ENCODE measurements at regions not wholly inside any gene's neighbourhood (a gene's known extent, or its start where the extent isn't known, plus 50 kb on each side); places are given as distances from the start of the nearest gene placed in this dataset.

- H3K27ac Mint-ChIP-seq = no peak overlapping the region
- Histone ChIP-seq H3K9ac (ENCODE audit: low read length) (no peak overlapping the region), H3K79me2 (ENCODE audit: control insufficient read depth, insufficient read depth, low read length) (no peaks in the 10 kb centered on the region), H3K36me3 (replicated peaks in 1 of 2; ENCODE audit: control extremely low read depth in 1 of 2, control insufficient read depth in 1 of 2, extremely low read depth in 1 of 2, insufficient read depth in 2 of 2, low read length in 1 of 2) (no peaks in the 10 kb centered on the region), H2AFZ (ENCODE audit: insufficient read depth, low read depth, low read length, poor library complexity, severe bottlenecking) (no peak overlapping the region), H3K4me2 (replicated peaks; ENCODE audit: low read depth, low read length, poor library complexity, severe bottlenecking) (no peak overlapping the region), H3K27ac (ENCODE audit: low read length in 2 of 2) (no peak overlapping the region), H3K4me1 (ENCODE audit: control insufficient read depth in 2 of 2, insufficient read depth in 2 of 2, low read length in 2 of 2) (no peaks in the 10 kb centered on the region), H3K4me3 (ENCODE audit: control extremely low read depth in 1 of 5, extremely low read depth in 1 of 5, insufficient read depth in 1 of 5, low read depth in 2 of 5, low read length in 4 of 5) (no peak overlapping the region), H4K20me1 (ENCODE audit: control insufficient read depth, insufficient read depth, low read length, poor library complexity, severe bottlenecking) (no peaks in the 10 kb centered on the region), H3K9me3 (ENCODE audit: control extremely low read depth in 1 of 3, control insufficient read depth in 2 of 3, insufficient read depth in 1 of 3, low read length in 2 of 3) (no peaks in the 10 kb centered on the region), H3K27me3 (replicated peaks in 1 of 4; ENCODE audit: control extremely low read depth in 1 of 4, control insufficient read depth in 3 of 4, insufficient read depth in 4 of 4, low read length in 3 of 4) (no peaks in the 10 kb centered on the region)
- H3K27me3 Mint-ChIP-seq = no peaks in the 10 kb centered on the region
- peaks cover 4% of the 10 kb centered on the region for H3K9me3 Mint-ChIP-seq (ENCODE audit: insufficient read depth)
- TF ChIP-seq CTCF (IDR thresholded peaks at IDR 0.05) (no peak), EZH2 (IDR thresholded peaks at IDR 0.05; ENCODE audit: borderline replicate concordance, insufficient read depth, low read depth, low read length, poor library complexity, severe bottlenecking) (no peak)
- H3K4me1 Mint-ChIP-seq = no peaks in the 10 kb centered on the region
- ChIA-PET CTCF (no interaction called here), POLR2A (no interaction called here)
- H3K4me3 Mint-ChIP-seq = no peak overlapping the region
- WGBS (ENCODE audit: insufficient coverage) = no CpG with 5 or more reads among the region's 3 CpGs
- ATAC-seq (ENCODE audit: low read depth) = no peak
- intact Hi-C loops (cut with micrococcal nuclease) = no loop called here
- DNase-seq = no peak
These were observed 626.9 kb downstream of the ANKRD50 start for GRCh38 chr4:124085561-124086180.

GRCh38 chr4:124090021-124090420 is 622.5 kb downstream of the ANKRD50 start:
- Mint-ChIP-seq H3K9me3 (ENCODE audit: insufficient read depth) (no peaks in the 10 kb centered on the region), H3K27me3 (no peaks in the 10 kb centered on the region), H3K27ac (no peak overlapping the region), H3K4me3 (no peak overlapping the region), H3K4me1 (no peaks in the 10 kb centered on the region)
- TF ChIP-seq EZH2 (IDR thresholded peaks at IDR 0.05; ENCODE audit: borderline replicate concordance, insufficient read depth, low read depth, low read length, poor library complexity, severe bottlenecking) (no peak), CTCF (IDR thresholded peaks at IDR 0.05) (no peak)
- Histone ChIP-seq H3K36me3 (replicated peaks in 1 of 2; ENCODE audit: control extremely low read depth in 1 of 2, control insufficient read depth in 1 of 2, extremely low read depth in 1 of 2, insufficient read depth in 2 of 2, low read length in 1 of 2) (no peaks in the 10 kb centered on the region), H3K27ac (ENCODE audit: low read length in 2 of 2) (no peak overlapping the region), H3K4me1 (ENCODE audit: control insufficient read depth in 2 of 2, insufficient read depth in 2 of 2, low read length in 2 of 2) (no peaks in the 10 kb centered on the region), H3K79me2 (ENCODE audit: control insufficient read depth, insufficient read depth, low read length) (no peaks in the 10 kb centered on the region), H3K9me3 (ENCODE audit: control extremely low read depth in 1 of 3, control insufficient read depth in 2 of 3, insufficient read depth in 1 of 3, low read length in 2 of 3) (no peaks in the 10 kb centered on the region), H3K4me3 (ENCODE audit: control extremely low read depth in 1 of 5, extremely low read depth in 1 of 5, insufficient read depth in 1 of 5, low read depth in 2 of 5, low read length in 4 of 5) (no peak overlapping the region), H3K9ac (ENCODE audit: low read length) (no peak overlapping the region), H2AFZ (ENCODE audit: insufficient read depth, low read depth, low read length, poor library complexity, severe bottlenecking) (no peak overlapping the region), H3K27me3 (replicated peaks in 1 of 4; ENCODE audit: control extremely low read depth in 1 of 4, control insufficient read depth in 3 of 4, insufficient read depth in 4 of 4, low read length in 3 of 4) (no peaks in the 10 kb centered on the region), H3K4me2 (replicated peaks; ENCODE audit: low read depth, low read length, poor library complexity, severe bottlenecking) (no peak overlapping the region), H4K20me1 (ENCODE audit: control insufficient read depth, insufficient read depth, low read length, poor library complexity, severe bottlenecking) (no peaks in the 10 kb centered on the region)
- POLR2A ChIA-PET = no interaction called here
- DNase-seq (no peak), ATAC-seq (ENCODE audit: low read depth) (no peak)
- CTCF ChIA-PET = no interaction called here
- 92% methylated on average over 2 of the region's 8 CpGs for WGBS (ENCODE audit: insufficient coverage)
- intact Hi-C loops (cut with micrococcal nuclease) = no loop called here

All from B cell (primary cell).